ENCODE measurements at regions not wholly inside any gene's neighbourhood (a gene's known extent, or its start where the extent isn't known, plus 50 kb on each side); places are given as distances from the start of the nearest gene placed in this dataset.

- 55% methylated on average over 15 of the region's 15 CpGs for WGBS (ENCODE audit: low lambda C conversion rate)
- in situ Hi-C loops (cut with HindIII; ENCODE audit: extremely low pct_ligation_motif_present, low pct_unique_long_range_greater_than_20kb) = no loop called here
Observed at GRCh38 chr6:167442796-167443680, 118.2 kb downstream of the TTLL2 start.

More at GRCh38 chr6:167442796-167443680, 118.2 kb downstream of the TTLL2 start:
- Histone ChIP-seq H3K27me3 (ENCODE audit: control insufficient read depth in 1 of 2, insufficient read depth in 2 of 2, low read length in 2 of 2) (peaks cover 2 to 57% of the 10 kb centered on the region in 2 experiments; a peak in 4 of 5 replicates), H3K36me3 (replicated peaks in 1 of 2; ENCODE audit: control insufficient read depth in 1 of 2, insufficient read depth in 2 of 2, low read length in 2 of 2) (no peaks in the 10 kb centered on the region), H3K4me2 (ENCODE audit: low read depth, low read length) (no peak overlapping the region), H3K79me2 (ENCODE audit: insufficient read depth, low read length) (no peaks in the 10 kb centered on the region), H3K9me3 (ENCODE audit: low read length) (no peaks in the 10 kb centered on the region), H2AFZ (ENCODE audit: low read length) (no peak overlapping the region), H3K4me1 (ENCODE audit: insufficient read depth, low read length) (peaks cover 7% of the 10 kb centered on the region; the same call in 1 of the 2 replicates), H4K20me1 (ENCODE audit: insufficient read depth, low read length) (no peaks in the 10 kb centered on the region), H3K4me3 (replicated peaks in 1 of 3; ENCODE audit: insufficient read depth in 1 of 3, low read depth in 2 of 3, low read length in 3 of 3) (no peak overlapping the region), H3K27ac (ENCODE audit: extremely low read length, insufficient read depth, low read length) (no peak overlapping the region), H3K9ac (ENCODE audit: insufficient read depth, low read depth, low read length) (no peak overlapping the region)
- TF ChIP-seq KMT2B (CRISPR knock-in tag; IDR thresholded peaks at IDR 0.05) (no peak), PTBP1 (IDR thresholded peaks at IDR 0.05; ENCODE audit: low read depth, low read length, poor library complexity, severe bottlenecking) (no peak), RORA (CRISPR knock-in tag; IDR thresholded peaks at IDR 0.05) (no peak), RAD51 (IDR thresholded peaks at IDR 0.05; ENCODE audit: borderline replicate concordance) (no peak), TOPORS (CRISPR knock-in tag; IDR thresholded peaks at IDR 0.05) (no peak), ZNF503 (CRISPR knock-in tag; IDR thresholded peaks at IDR 0.05) (no peak), HNF4G (IDR thresholded peaks at IDR 0.05; ENCODE audit: borderline replicate concordance, low read depth, low read length) (no peak), HNF4G (CRISPR knock-in tag; IDR thresholded peaks at IDR 0.05; ENCODE audit: borderline replicate concordance, low read depth) (no peak)
- ChIA-PET CTCF (ENCODE audit: low intra/inter-chr PET ratio, low total read pairs) (no interaction called here), POLR2A (no interaction called here)
- intact Hi-C loops (cut with micrococcal nuclease; ENCODE audit: unreplicated experiment) = no loop called here
- ATAC-seq (no peak), FAIRE-seq (no peak), DNase-seq (ENCODE audit: low spot score) (no peak)
- no TSS peak for BruUV-seq (replicated peaks)
